OCI-LY7 (cell line): ENCODE measurements at regions not wholly inside any gene's neighbourhood (a gene's known extent, or its start where the extent isn't known, plus 50 kb on each side); places are given as distances from the start of the nearest gene placed in this dataset.
"Not testable (repeated sequence)": the region's sequence is repeated elsewhere in the genome, so short reads cannot be mapped to it uniquely, and the experiment has no call there.

Experiments
- BruUV-seq: library from RNA; stranded (reverse); fragments of 400-500 nt; replicated peaks from 2 replicates; lab custom pipeline; 2021; lab: Mats Ljungman, UMichigan
- CTCF ChIA-PET: fragments of 300-600 bp; sonication (Branson Sonifier 250); formaldehyde crosslinking; loops from one replicate; lab custom pipeline; 2022; ENCODE audit warnings: antibody characterized with exemption; ENCODE audit not compliant: unreplicated experiment; lab: Charles Lee
- POLR2A ChIA-PET: fragments of 300-600 bp; sonication (Branson Sonifier 250); formaldehyde crosslinking; loops from one replicate; lab custom pipeline; 2022; ENCODE audit warnings: antibody characterized with exemption; lab: Charles Lee
- DNase-seq: peaks from one replicate; pipeline ENCODE4 v3.0.0-alpha.2; 2015; ENCODE audit warnings: low spot score
- H2AFZ ChIP-seq: fragments of 200-600 bp; sonication (generic), shearing (Covaris generic); 2 replicates; pipeline ENCODE4 v1.6.1; 2014; ENCODE audit warnings: mild to moderate bottlenecking, antibody characterized with exemption, low read length, moderate library complexity
- H3K27ac ChIP-seq: fragments of 200-600 bp; sonication (generic); 2 replicates; pipeline ENCODE4 v1.5.1; 2014; ENCODE audit warnings: mixed run types, low read depth, mild to moderate bottlenecking, moderate library complexity, low read length, inconsistent platforms; ENCODE audit not compliant: poor library complexity, severe bottlenecking
- H3K36me3 ChIP-seq: fragments of 200-600 bp; sonication (generic); 2 replicates; pipeline ENCODE4 v1.6.1; 2014; ENCODE audit warnings: mild to moderate bottlenecking, antibody characterized with exemption, low read length, moderate library complexity, mixed read lengths; ENCODE audit not compliant: insufficient read depth
- H3K4me1 ChIP-seq: fragments of 200-600 bp; sonication (generic); 2 replicates; pipeline ENCODE4 v1.5.1; 2014; ENCODE audit warnings: mild to moderate bottlenecking, low read length; ENCODE audit not compliant: insufficient read depth, poor library complexity, severe bottlenecking
- H3K4me2 ChIP-seq: fragments of 200-600 bp; sonication (generic); 2 replicates; pipeline ENCODE4 v1.6.1; 2014; ENCODE audit warnings: mild to moderate bottlenecking, low read length
- H3K4me3 ChIP-seq: fragments of 200-600 bp; sonication (generic); 2 replicates; pipeline ENCODE4 v1.5.1; 2014; ENCODE audit warnings: mild to moderate bottlenecking, low read depth, low read length; ENCODE audit not compliant: poor library complexity, severe bottlenecking
- H3K79me2 ChIP-seq: fragments of 200-600 bp; sonication (generic); 2 replicates; pipeline ENCODE4 v1.6.1; 2016; ENCODE audit warnings: low read depth, mild to moderate bottlenecking, low read length, moderate library complexity, mixed read lengths; ENCODE audit not compliant: insufficient read depth
- H3K9me2 ChIP-seq: fragments of 200-600 bp; sonication (generic); 2 replicates; pipeline ENCODE4 v1.6.1; 2016; ENCODE audit warnings: mild to moderate bottlenecking, low read length, mixed read lengths; ENCODE audit not compliant: insufficient read depth
- H3K9me3 ChIP-seq: fragments of 200-600 bp; sonication (generic); 2 replicates; pipeline ENCODE4 v1.6.1; 2014; ENCODE audit warnings: mild to moderate bottlenecking, mixed run types, low read length, mixed read lengths
- H4K20me1 ChIP-seq: fragments of 200-600 bp; sonication (generic); 2 replicates; pipeline ENCODE4 v1.6.1; 2014; ENCODE audit warnings: mild to moderate bottlenecking, antibody characterized with exemption, low read length, moderate library complexity, mixed read lengths; ENCODE audit not compliant: insufficient read depth
- CTCF ChIP-seq: fragments of 200-600 bp; sonication (generic); conservative IDR thresholded peaks from 2 replicates; pipeline ENCODE4 v1.5.1; 2014; ENCODE audit warnings: mild to moderate bottlenecking, antibody characterized with exemption, low read length, moderate library complexity, mixed read lengths
- intact Hi-C: fragments of 100-400 bp; cut with micrococcal nuclease; formaldehyde crosslinking; loops from one replicate; pipeline ENCODE4 v1.10.0; 2022; ENCODE audit not compliant: unreplicated experiment

GRCh38 chr6:58003417-58004167, 686.2 kb downstream of the PRIM2 start:
- H2AFZ ChIP-seq, intact Hi-C loops, H3K4me2 ChIP-seq: not testable (repeated sequence)

GRCh38 chr6:58007334-58008000, 690.0 kb downstream of the PRIM2 start:
- intact Hi-C loops, CTCF ChIA-PET: not testable (repeated sequence)

More at GRCh38 chr6:58003417-58004167, 686.2 kb downstream of the PRIM2 start:
- H3K9me3 ChIP-seq, POLR2A ChIA-PET, H3K36me3 ChIP-seq, CTCF ChIA-PET, H4K20me1 ChIP-seq, H3K27ac ChIP-seq, H3K4me1 ChIP-seq, H3K4me3 ChIP-seq, H3K79me2 ChIP-seq, H3K9me2 ChIP-seq, BruUV-seq: not testable (repeated sequence)
- TF ChIP-seq CTCF: peak; percentile 58
- peak; percentile 5 for DNase-seq

GRCh38 chr6:58008001-58008335, 690.5 kb downstream of the PRIM2 start:
- H3K9me2 ChIP-seq, BruUV-seq, H3K9me3 ChIP-seq, H3K79me2 ChIP-seq, H3K27ac ChIP-seq, H3K4me2 ChIP-seq, POLR2A ChIA-PET, H2AFZ ChIP-seq, DNase-seq, CTCF ChIA-PET, H3K4me3 ChIP-seq, H3K4me1 ChIP-seq, H4K20me1 ChIP-seq, H3K36me3 ChIP-seq, intact Hi-C loops: not testable (repeated sequence)

More at GRCh38 chr6:58007334-58008000, 690.0 kb downstream of the PRIM2 start:
- H3K4me1 ChIP-seq, H3K4me2 ChIP-seq, BruUV-seq, H3K36me3 ChIP-seq, H3K27ac ChIP-seq, H4K20me1 ChIP-seq, H3K4me3 ChIP-seq, DNase-seq, H3K79me2 ChIP-seq, H3K9me3 ChIP-seq, H3K9me2 ChIP-seq, H2AFZ ChIP-seq: not testable (repeated sequence)
- POLR2A ChIA-PET: interaction anchor here (0.6 kb wide), 1 partner anchor 61 kb away, joined by 4 read pairs; no protein-coding TSS in a partner anchor

GRCh38 chr6:58011954-58012600, 694.6 kb downstream of the PRIM2 start:
- H3K9me2 ChIP-seq, H3K79me2 ChIP-seq, H4K20me1 ChIP-seq, H3K4me1 ChIP-seq, CTCF ChIA-PET, H3K9me3 ChIP-seq, intact Hi-C loops, BruUV-seq, H3K4me3 ChIP-seq, H2AFZ ChIP-seq, POLR2A ChIA-PET, H3K36me3 ChIP-seq, DNase-seq, H3K27ac ChIP-seq, H3K4me2 ChIP-seq: not testable (repeated sequence)

- H3K27ac ChIP-seq, H3K9me2 ChIP-seq, DNase-seq, H4K20me1 ChIP-seq, H2AFZ ChIP-seq, H3K4me1 ChIP-seq, POLR2A ChIA-PET, CTCF ChIA-PET, BruUV-seq, H3K4me3 ChIP-seq, H3K79me2 ChIP-seq, intact Hi-C loops, H3K9me3 ChIP-seq, H3K36me3 ChIP-seq, H3K4me2 ChIP-seq: not testable (repeated sequence)
These were observed 699.2 kb downstream of the PRIM2 start for GRCh38 chr6:58016614-58017013.
